PFSK-1 (cell line): ENCODE measurements at regions not wholly inside any gene's neighbourhood (a gene's known extent, or its start where the extent isn't known, plus 50 kb on each side); places are given as distances from the start of the nearest gene placed in this dataset.

Experiments
- FOXP2 ChIP-seq: optimal IDR thresholded peaks from 2 replicates; pipeline ENCODE3; 2011; ENCODE audit warnings: borderline replicate concordance, control low read depth, inconsistent platforms; ENCODE audit not compliant: insufficient read depth; ENCODE audit errors: extremely low read length, extremely low read depth
- POLR2AphosphoS5 ChIP-seq: IDR thresholded peaks from 2 replicates; pipeline ENCODE4 v1.6.1; 2012; ENCODE audit warnings: low read depth, mild to moderate bottlenecking, control low read depth, low read length, moderate library complexity
- SIN3A ChIP-seq: IDR thresholded peaks from 2 replicates; pipeline ENCODE4 v1.6.1; 2012; ENCODE audit warnings: mild to moderate bottlenecking, low read length, moderate library complexity, borderline replicate concordance; ENCODE audit not compliant: insufficient read depth
- TAF1 ChIP-seq: IDR thresholded peaks from 2 replicates; pipeline ENCODE4 v1.6.1; 2012; ENCODE audit warnings: low read length, control low read depth, borderline replicate concordance; ENCODE audit not compliant: insufficient read depth
- TF ChIP-seq, protein P1 (sequence below), 2 experiments: IDR thresholded peaks; 2 replicates each; pipeline versions ENCODE4 v1.6.1 to v1.8.0; 2011 to 2012; ENCODE audit warnings: low read depth in 2 of 2, low read length in 2 of 2, control low read depth in 1 of 2, inconsistent platforms in 1 of 2, mild to moderate bottlenecking in 1 of 2, moderate library complexity in 1 of 2; ENCODE audit not compliant: insufficient read depth in 1 of 2

DNA sequence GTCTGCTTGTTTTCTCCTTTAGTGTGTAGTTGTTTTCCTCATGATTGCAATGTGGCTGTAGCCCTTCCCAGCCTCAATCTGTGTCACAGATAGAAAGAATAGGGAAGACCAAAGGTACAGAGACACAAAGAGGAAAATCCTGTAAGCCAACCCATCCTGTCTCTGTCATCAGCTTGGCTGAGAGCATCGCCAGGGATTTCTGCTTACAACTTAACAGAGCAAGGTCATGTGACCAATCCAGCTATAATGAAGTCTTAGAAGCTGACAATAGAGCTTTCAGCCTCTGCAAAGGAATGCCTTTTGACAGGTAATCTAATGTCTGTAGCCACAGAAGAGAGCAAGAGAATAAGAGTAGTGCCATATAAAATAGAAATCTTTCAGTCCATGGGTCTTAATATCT, 1598.0 kb upstream of the AGA start:
- no peak for TF ChIP-seq TAF1
- TF ChIP-seq, protein P1, sequence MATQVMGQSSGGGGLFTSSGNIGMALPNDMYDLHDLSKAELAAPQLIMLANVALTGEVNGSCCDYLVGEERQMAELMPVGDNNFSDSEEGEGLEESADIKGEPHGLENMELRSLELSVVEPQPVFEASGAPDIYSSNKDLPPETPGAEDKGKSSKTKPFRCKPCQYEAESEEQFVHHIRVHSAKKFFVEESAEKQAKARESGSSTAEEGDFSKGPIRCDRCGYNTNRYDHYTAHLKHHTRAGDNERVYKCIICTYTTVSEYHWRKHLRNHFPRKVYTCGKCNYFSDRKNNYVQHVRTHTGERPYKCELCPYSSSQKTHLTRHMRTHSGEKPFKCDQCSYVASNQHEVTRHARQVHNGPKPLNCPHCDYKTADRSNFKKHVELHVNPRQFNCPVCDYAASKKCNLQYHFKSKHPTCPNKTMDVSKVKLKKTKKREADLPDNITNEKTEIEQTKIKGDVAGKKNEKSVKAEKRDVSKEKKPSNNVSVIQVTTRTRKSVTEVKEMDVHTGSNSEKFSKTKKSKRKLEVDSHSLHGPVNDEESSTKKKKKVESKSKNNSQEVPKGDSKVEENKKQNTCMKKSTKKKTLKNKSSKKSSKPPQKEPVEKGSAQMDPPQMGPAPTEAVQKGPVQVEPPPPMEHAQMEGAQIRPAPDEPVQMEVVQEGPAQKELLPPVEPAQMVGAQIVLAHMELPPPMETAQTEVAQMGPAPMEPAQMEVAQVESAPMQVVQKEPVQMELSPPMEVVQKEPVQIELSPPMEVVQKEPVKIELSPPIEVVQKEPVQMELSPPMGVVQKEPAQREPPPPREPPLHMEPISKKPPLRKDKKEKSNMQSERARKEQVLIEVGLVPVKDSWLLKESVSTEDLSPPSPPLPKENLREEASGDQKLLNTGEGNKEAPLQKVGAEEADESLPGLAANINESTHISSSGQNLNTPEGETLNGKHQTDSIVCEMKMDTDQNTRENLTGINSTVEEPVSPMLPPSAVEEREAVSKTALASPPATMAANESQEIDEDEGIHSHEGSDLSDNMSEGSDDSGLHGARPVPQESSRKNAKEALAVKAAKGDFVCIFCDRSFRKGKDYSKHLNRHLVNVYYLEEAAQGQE (IDR thresholded peaks at IDR 0.05; ENCODE audit: insufficient read depth in 1 of 2, low read depth in 2 of 2, low read length in 2 of 2): no peak

DNA sequence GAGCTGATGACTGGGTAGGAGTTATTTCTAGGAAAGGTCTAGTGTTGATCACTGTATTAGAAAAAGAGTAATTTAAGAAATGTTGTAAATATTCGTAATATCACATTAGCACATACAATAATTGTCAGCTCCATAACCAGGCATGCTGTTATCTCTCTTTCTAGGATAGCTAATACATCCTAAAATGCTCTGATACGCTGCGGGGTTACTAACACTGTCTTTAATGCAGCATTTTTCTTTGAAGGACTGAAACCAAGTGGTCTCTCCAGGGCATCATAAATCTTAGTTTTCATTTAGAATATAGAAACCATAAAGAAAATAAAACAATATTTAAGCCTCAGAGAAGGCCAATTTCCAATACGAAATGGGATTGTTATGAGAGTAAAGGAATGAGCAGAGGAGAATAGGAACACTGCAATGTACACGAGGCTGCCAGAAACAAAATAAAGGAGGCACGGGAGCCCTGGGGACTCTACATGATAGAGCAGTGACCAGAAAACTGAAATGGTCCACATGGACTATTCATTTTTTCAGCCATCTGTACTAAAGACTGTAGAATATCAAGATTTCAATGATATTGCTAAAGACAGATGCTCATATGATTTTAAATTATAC, 1606.7 kb upstream of the AGA start:
- TF ChIP-seq POLR2AphosphoS5 (no peak), TAF1 (no peak), FOXP2 (no peak), SIN3A (no peak)
- TF ChIP-seq, protein P1 (IDR thresholded peaks at IDR 0.05; ENCODE audit: insufficient read depth in 1 of 2, low read depth in 2 of 2, low read length in 2 of 2): no peak

- TF ChIP-seq POLR2AphosphoS5 (no peak), SIN3A (no peak), TAF1 (no peak), FOXP2 (no peak)
- TF ChIP-seq, protein P1 (IDR thresholded peaks at IDR 0.05; ENCODE audit: insufficient read depth in 1 of 2, low read depth in 2 of 2, low read length in 2 of 2): no peak
Measured at GRCh38 chr4:179051206-179051605, 1609.0 kb upstream of the AGA start.

DNA sequence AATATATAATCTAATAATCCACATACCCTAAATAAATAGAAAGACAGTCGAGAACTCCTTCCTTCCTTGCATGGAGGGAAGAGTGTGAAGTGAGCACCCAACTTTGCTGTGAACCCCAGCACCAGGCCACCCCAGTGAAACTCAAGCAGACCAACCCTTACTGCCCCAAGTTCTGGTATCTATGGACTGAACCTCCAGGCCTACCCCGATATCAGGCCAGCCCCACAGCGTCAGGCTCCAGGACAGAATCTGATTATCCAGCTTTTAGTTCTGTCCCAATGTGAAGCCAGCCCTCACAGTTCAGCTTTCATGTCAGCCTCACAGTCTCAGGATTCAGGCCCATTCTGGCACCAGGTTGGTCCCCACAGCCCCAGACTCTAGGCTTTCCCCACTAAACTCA, 1617.2 kb upstream of the AGA start:
- TF ChIP-seq FOXP2 (no peak), TAF1 (no peak), POLR2AphosphoS5 (no peak), SIN3A (no peak)
- TF ChIP-seq, protein P1 (IDR thresholded peaks at IDR 0.05; ENCODE audit: insufficient read depth in 1 of 2, low read depth in 2 of 2, low read length in 2 of 2): no peak

DNA sequence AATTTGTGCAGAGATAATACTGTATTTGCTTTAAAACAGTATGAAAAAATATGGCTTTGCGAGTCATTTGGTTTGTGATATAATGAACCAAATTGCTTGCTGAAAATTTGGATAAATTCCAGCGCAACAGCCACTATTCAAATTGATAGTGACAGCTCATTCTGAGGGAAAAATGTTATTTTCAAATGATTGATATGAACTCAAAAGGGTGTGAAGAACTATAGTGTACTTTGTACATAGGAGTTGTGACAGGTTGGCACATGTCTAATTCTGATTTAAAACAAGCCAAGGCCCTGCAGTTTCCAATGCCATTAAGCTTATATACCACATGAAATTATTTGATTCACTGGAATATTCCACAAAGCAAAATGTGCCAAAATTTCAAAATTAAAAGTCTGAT, 1628.9 kb upstream of the AGA start:
- TF ChIP-seq SIN3A: no peak
- TF ChIP-seq, protein P1 (IDR thresholded peaks at IDR 0.05; ENCODE audit: insufficient read depth in 1 of 2, low read depth in 2 of 2, low read length in 2 of 2): no peak
- no peak for TF ChIP-seq TAF1
